Upper lobe of right lung (tissue), 1 donor: ENCODE measurements at regions not wholly inside any gene's neighbourhood (a gene's known extent, or its start where the extent isn't known, plus 50 kb on each side); places are given as distances from the start of the nearest gene placed in this dataset.
A peak's percentile ranks its signal among the peaks of the same experiment; 100 is the strongest.

ENCODE experiments used
- ATAC-seq: fragments of 200-7000 bp; cut with Tn5 transposase; one replicate; pipeline ENCODE4 v1.9.1; 2020; ENCODE audit warnings: mild to moderate bottlenecking, moderate library complexity
- DNase-seq: peaks from one replicate; pipeline ENCODE4 v3.0.0-alpha.2; 2020
- H3K27ac ChIP-seq: fragments of 200-600 bp; one replicate; pipeline ENCODE4 v1.8.0; 2022
- H3K27me3 ChIP-seq: fragments of 200-600 bp; one replicate; pipeline ENCODE4 v1.8.0; 2022; ENCODE audit warnings: mild to moderate bottlenecking
- H3K36me3 ChIP-seq: fragments of 200-600 bp; one replicate; pipeline ENCODE4 v1.8.0; 2022
- H3K4me1 ChIP-seq: fragments of 200-600 bp; one replicate; pipeline ENCODE4 v1.8.0; 2022
- H3K4me3 ChIP-seq: fragments of 200-600 bp; one replicate; pipeline ENCODE4 v1.8.0; 2022; ENCODE audit warnings: mild to moderate bottlenecking
- H3K9me3 ChIP-seq: fragments of 200-600 bp; one replicate; pipeline ENCODE4 v1.8.0; 2022
- intact Hi-C: fragments of 100-400 bp; cut with DNase I; formaldehyde crosslinking; loops from one replicate; pipeline ENCODE4 v1.11.0; 2022
- TF ChIP-seq, protein P1 (sequence below): fragments of 200-600 bp; IDR thresholded peaks from one replicate; pipeline ENCODE4 v1.8.0; 2022; ENCODE audit warnings: antibody characterized with exemption
- donor health status: DM: no; HTN: yes; CAD: no; lungs with severe emphysema.

DNA sequence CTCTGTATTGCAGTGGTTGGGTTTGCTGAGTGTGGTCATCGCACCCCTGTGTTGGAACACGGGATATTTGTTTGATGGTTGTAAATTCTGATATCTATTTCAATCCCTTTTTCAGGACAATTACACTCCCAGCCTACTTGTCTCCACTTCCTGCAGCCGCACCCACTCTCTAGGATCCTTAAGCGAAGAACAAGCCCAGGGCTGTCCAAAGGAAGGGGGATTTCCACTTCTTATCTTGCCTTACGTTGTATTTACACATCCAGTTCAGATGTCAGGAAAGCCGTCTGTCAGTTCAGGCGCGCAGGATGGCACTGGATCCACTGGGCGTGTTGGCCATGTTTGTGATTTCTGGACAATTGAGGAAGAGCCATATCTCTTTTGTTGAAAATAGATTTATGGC lies 834.5 kb upstream of the SALL3 start:
- H3K27ac ChIP-seq = no peak overlapping the region
- H3K27me3 ChIP-seq = no peaks in the 10 kb centered on the region
- DNase-seq (no peak), ATAC-seq (peak; percentile 75)
- H3K4me1 ChIP-seq = no peaks in the 10 kb centered on the region
- no peaks in the 10 kb centered on the region for H3K36me3 ChIP-seq
- no peak overlapping the region for H3K4me3 ChIP-seq
- TF ChIP-seq, protein P1, sequence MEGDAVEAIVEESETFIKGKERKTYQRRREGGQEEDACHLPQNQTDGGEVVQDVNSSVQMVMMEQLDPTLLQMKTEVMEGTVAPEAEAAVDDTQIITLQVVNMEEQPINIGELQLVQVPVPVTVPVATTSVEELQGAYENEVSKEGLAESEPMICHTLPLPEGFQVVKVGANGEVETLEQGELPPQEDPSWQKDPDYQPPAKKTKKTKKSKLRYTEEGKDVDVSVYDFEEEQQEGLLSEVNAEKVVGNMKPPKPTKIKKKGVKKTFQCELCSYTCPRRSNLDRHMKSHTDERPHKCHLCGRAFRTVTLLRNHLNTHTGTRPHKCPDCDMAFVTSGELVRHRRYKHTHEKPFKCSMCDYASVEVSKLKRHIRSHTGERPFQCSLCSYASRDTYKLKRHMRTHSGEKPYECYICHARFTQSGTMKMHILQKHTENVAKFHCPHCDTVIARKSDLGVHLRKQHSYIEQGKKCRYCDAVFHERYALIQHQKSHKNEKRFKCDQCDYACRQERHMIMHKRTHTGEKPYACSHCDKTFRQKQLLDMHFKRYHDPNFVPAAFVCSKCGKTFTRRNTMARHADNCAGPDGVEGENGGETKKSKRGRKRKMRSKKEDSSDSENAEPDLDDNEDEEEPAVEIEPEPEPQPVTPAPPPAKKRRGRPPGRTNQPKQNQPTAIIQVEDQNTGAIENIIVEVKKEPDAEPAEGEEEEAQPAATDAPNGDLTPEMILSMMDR = no peak
- intact Hi-C loops = no loop called here
- H3K9me3 ChIP-seq = no peaks in the 10 kb centered on the region

DNA sequence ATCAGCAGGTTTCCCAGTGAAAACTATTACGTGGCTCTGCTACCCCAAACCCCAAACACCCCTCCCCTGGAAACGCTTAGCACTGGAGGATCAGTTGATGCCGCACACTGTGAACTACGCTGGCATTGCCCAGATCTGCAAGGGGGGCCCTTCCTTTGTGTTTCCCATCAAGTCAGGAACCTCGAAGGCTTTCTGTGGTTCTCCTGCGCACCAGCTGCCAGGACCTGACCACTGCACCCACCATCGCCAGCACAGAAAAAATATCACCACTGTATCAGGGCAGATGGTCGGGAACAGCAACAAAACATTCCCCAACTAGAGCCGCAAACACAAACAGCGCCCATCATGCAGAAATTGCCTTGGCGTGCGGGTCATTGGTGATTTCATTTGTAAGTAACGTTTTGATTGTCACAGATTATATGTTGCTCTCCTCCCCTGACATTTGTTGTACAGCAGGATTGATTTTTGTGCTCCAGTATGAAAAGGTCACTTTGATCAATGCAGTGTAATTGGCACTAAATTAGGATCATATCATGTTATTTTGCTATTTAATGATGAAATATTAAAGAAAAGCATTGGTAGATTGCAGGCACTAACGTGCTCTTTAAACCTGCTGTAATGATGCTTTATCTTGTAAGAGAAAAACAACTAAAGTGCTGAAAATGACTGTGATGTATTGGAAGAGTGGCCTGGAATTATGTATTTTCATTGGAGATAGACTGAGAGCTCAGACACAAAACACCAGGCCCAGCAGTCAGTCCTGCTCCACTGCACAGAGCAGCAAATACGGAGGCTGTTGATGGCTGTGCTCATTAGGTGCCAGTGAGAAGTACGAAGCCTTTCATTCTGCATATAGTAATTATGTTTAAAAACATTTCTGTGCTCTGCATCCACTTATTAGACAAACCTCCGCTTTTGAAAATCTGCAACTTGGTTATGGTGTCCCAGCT lies 833.2 kb upstream of the SALL3 start:
- Histone ChIP-seq H3K4me1 (no peaks in the 10 kb centered on the region), H3K27ac (no peak overlapping the region), H3K9me3 (no peaks in the 10 kb centered on the region), H3K36me3 (no peaks in the 10 kb centered on the region), H3K4me3 (no peak overlapping the region), H3K27me3 (no peaks in the 10 kb centered on the region)
- no peak for ATAC-seq
- DNase-seq = no peak
- TF ChIP-seq, protein P1 = no peak
- intact Hi-C loops = no loop called here

DNA sequence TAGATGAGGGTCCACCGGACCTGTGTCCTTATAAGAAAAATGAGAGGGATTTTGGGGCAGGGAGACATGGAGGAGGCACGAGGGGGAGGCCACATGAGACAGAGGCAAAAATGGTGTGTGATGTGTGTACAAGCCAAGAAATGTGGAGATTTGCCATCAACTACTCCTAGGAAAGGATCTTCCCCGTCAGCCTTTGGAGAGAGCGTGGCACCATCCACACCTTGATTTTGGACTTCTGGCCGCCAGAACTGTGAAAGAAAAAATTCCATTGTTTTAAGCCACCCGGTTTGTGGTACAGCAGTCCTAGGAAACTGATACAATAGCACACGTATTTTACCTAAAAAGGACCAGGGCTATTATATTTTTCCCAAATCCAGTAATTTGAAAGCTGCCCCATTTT lies 829.0 kb upstream of the SALL3 start:
- H3K36me3 ChIP-seq = no peaks in the 10 kb centered on the region

DNA sequence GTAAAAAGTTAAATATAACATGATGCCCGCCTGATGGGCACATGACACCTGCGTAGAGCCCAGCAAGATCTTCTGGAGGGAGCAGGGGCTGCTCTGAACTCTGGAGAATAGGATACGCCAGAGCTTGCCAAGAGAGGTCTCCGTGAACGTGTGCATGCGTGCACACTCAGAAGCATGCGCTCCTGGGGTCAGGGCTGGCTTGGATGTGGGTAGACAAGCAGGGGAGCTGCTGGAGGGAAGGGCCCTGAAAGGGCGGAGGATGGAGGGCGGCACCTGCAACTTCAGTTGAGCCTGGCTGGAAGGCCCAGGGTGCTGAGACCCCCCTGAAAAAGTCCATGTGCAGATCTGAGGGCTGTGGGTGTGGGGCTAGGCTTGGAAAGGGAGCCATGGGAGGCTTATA lies 828.4 kb upstream of the SALL3 start:
- Histone ChIP-seq H3K27me3 (no peaks in the 10 kb centered on the region), H3K9me3 (no peaks in the 10 kb centered on the region), H3K36me3 (no peaks in the 10 kb centered on the region), H3K4me1 (no peaks in the 10 kb centered on the region), H3K27ac (no peak overlapping the region), H3K4me3 (no peak overlapping the region)
- no peak for ATAC-seq
- no peak for DNase-seq
- intact Hi-C loops = no loop called here
- TF ChIP-seq, protein P1 = no peak

More for the DNA sequence above, 829.0 kb upstream of the SALL3 start:
- intact Hi-C loops = no loop called here
- DNase-seq (no peak), ATAC-seq (no peak)
- H3K9me3 ChIP-seq = no peaks in the 10 kb centered on the region
- no peak overlapping the region for H3K4me3 ChIP-seq
- TF ChIP-seq, protein P1 = no peak
- H3K27me3 ChIP-seq = no peaks in the 10 kb centered on the region
- no peaks in the 10 kb centered on the region for H3K4me1 ChIP-seq
- H3K27ac ChIP-seq = no peak overlapping the region

DNA sequence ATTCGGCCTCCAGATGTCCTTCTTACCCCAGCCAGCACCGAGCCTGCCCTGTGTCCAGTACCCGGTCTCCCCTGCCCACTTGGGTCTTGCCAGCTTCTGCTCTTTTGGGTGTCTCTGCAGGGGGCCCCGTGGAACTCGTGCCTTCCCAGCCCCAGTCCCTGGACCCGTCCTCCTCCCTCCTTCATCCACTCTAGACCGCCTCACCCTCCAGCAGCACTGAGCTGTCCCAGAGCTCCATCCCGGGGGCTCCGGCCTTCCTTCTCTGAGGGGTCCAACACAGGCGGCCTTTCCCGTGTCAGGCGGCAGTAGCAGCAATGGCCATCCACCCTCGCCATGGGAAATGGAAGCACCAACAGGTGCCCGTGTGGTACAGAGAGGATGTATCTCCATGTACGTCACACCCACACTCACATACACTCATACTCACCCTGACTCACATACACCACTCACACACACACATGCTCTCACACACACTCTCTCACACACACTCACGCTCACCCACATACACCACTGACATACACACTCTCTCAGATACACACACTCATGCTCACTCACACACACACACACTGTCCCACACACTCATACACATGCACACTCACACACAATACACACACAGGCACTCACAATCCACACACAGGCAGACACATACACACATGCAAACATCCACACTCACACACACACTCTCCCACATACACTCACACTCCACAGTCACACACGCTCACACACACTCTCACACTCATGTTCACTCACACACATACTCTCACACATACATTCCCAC lies 827.5 kb upstream of the SALL3 start:
- Histone ChIP-seq H3K4me1 (no peaks in the 10 kb centered on the region), H3K9me3 (no peaks in the 10 kb centered on the region), H3K4me3 (no peak overlapping the region), H3K27ac (no peak overlapping the region), H3K27me3 (no peaks in the 10 kb centered on the region), H3K36me3 (no peaks in the 10 kb centered on the region)
- intact Hi-C loops = no loop called here
- peak; percentile 10 for ATAC-seq
- no peak for DNase-seq
- TF ChIP-seq, protein P1 = no peak
